GM21381 (cell line): ENCODE measurements at regions not wholly inside any gene's neighbourhood (a gene's known extent, or its start where the extent isn't known, plus 50 kb on each side); places are given as distances from the start of the nearest gene placed in this dataset.
"Not testable (repeated sequence)": the region's sequence is repeated elsewhere in the genome, so short reads cannot be mapped to it uniquely, and the experiment has no call there.

ENCODE experiments used
- ATAC-seq: cut with Tn5 transposase; IDR thresholded peaks from one replicate; pipeline ENCODE4 v1.9.1; 2021; ENCODE audit warnings: mild to moderate bottlenecking, moderate library complexity; ENCODE audit not compliant: unreplicated experiment

- ATAC-seq = no peak
Measured at GRCh38 chr4:110364911-110365520, 110.9 kb upstream of the ENPEP start.

- ATAC-seq = no peak
Measured at GRCh38 chr4:110361921-110362320, 114.0 kb upstream of the ENPEP start.

DNA sequence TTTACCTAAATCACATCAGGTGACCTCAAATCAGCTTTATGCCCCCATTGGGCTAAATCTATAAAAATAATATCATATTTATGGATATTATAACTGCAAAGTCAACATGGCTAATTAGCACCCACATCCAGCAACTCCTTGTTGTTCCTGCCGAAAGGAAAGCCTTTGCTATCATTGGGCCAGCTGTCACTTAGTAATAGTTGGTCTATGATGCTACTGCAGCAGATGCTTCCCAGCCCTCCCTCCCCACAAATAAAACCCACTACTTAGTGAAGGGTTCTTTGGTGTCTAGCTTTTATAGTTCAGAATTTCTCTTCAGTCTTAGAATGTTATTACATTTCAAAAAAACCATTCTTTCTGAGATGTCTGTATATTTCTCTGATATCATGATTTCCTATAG is 116.9 kb upstream of the ENPEP start:
- ATAC-seq = no peak

DNA sequence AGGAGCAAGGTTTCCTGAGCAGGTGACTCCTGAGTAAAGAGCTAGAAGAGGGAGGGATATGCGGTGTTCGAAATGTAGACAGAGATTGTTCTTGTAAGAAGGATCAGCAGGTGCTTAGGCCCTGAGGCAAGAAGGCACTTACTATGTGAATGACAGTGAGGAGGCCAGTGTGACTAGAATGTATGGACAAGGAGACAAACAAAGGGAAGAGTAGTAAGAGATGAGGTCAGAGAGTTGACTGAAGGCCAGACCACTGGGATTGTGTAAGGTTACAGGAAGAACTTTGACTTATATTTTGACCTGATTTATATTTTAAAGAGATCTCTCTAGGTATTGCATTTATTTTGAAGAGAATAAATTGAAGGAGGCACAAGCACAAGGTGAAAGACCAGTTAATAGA is 118.4 kb upstream of the ENPEP start:
- no peak for ATAC-seq

- ATAC-seq = no peak
Measured at GRCh38 chr4:110354460-110354859, 121.5 kb upstream of the ENPEP start.

DNA sequence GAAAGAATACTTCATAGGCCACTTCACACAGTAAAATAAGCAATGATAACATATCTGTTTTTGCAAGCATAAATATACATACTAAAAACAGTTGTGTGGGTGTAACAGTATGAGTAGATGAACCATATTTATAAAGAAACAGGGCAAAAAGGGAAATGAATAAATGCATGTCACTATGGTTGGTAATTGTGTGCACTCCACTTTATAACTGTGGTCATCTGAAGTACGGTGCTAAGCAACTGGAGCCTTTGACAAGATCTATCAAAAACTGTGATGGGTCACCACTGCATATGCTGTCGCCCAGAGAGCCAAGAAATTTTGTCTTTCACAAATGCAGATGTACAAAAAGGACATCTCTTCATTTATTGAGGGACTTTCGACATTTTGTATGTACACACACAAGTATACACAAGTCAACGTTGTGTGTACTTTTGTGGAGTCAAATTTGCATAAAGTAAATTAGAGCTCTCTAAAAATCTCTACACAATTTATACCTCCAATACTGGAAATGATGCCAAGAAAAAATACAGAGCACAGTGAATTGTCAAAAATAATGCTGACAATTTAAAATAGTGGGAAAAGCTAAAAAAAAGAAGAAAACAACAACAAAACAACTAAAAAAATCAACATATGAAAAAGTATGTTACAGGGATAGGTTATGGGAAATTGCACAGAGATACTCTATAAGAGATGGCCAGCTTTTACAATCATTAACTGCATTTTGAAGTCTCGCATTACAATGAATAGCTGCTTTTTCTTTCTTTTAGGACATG is 123.1 kb upstream of the ENPEP start:
- no peak for ATAC-seq

- ATAC-seq = no peak
Measured at GRCh38 chr4:110348711-110349383, 127.1 kb upstream of the ENPEP start.

- ATAC-seq = no peak
Measured at GRCh38 chr4:110347805-110348204, 128.2 kb upstream of the ENPEP start.

DNA sequence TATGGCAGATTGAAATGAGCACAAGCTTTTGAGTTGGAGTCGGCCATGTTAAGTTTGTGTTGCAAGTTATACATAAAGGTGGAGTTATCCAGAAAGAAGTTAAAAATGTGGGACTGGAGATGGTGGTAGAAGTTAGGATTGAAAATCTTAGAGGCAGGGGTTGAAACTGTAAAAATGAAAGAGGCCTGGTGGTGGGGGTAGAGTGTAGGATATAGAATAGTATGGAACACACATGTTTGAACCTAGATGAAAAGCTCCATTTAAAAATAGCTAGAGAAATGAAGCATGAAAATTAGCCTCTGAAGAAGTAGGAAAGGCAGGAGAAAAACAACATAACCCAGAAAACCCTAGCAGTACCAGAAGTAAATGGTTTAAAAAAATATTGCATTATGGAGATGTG is 131.8 kb upstream of the ENPEP start:
- ATAC-seq = no peak

DNA sequence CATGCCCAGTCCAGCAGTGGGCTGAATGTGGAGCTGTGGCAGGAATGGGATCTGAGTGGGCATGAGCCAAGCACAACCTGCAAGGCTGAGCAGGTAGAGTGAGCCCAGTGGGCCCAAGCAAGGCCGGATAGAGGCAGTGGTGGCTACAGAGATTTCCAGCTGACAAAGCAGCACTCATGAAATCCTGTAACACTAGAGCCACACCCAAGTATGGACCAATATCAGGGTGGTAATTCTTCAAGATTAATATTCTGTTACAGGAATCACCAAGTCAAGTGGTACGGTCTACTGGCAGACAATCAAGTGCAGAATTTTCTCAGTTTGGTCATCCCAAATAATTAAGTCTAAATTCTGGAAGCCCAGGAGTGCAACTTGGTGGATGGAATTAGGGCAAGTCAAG is 132.4 kb upstream of the ENPEP start:
- ATAC-seq = no peak

GRCh38 chr4:110341118-110341517 is 134.8 kb upstream of the ENPEP start:
- ATAC-seq = peak; percentile 73

DNA sequence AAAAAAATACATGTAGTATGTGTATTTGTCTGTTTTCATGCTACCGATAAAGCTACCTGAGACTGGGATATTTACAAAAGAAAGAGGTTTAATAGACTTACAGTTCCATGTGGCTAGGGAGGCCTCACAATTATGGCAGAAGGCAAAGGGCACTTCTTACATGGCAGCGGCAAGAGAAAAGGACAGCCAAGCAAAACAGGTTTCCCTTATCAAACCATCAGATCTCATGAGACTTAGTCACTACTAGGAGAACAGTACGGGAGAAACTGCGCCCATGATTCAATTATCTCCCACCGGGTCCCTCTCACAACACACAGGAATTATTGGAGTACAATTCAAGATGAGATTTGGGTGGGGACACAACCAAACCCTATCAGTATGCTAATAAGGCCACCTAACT is 137.0 kb upstream of the ELOVL6 start:
- ATAC-seq = no peak

- no peak for ATAC-seq
Measured at GRCh38 chr4:110332483-110332882, 134.1 kb upstream of the ELOVL6 start.

DNA sequence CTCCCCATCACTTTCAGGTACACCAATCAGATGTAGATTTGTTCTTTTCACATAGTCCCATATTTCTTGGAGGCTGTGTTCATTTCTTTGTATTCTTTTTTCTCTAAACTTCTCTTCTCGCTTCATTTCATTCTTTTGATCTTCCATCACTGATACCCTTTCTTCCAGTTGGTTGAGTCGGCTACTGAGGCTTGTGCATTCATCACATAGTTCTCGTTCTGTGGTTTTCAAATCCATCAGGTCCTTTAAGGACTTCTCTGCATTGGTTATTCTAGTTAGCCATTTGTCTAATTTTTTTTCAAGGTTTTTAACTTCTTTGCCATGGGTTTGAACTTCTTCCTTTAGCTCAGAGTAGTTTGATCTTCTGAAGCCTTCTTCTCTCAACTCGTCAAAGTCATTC is 128.0 kb upstream of the ELOVL6 start:
- ATAC-seq = not testable (repeated sequence)

- ATAC-seq = peak; percentile 66
Measured at GRCh38 chr4:110310795-110311194, 112.4 kb upstream of the ELOVL6 start.

- ATAC-seq = no peak
Measured at GRCh38 chr4:110309675-110310074, 111.3 kb upstream of the ELOVL6 start.

DNA sequence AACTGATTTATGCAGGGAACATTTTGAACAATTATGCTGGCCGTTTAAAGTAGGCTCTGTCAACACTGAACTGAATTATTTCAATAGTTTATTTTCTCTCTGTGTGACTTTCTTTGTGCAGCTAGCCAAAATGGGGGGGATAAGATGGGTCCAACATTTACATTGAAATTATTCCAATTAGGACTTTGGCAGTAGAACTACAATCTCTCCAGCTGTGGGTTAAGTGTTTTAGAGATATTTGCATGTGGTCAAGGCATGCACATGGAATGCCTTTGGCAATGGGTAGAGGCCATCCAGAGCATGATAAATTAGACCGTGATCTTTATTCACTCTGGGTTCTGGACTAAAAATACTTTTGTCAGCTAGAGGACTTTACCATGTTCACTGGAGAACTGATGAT is 107.9 kb upstream of the ELOVL6 start:
- no peak for ATAC-seq

DNA sequence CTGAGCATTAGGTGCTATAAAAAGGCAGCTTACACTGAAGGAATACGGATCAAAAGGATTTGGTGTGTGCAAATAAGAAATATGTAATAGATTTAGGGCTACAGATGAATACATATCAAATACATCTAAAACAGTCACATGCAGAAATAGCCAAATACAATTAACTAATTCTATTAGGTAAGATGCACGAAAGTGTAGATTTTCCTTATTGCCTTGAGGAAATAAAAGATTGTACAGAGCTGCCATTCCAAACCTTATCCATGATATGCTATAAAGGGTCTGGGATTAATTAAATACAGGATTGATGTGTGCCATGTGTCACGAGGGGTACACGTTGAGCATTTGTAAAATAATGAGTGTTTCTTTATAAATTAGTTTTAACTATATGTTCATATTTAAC is 107.0 kb upstream of the ELOVL6 start:
- ATAC-seq = no peak

GRCh38 chr4:110296892-110297291 is 98.5 kb upstream of the ELOVL6 start:
- ATAC-seq = peak; percentile 81

DNA sequence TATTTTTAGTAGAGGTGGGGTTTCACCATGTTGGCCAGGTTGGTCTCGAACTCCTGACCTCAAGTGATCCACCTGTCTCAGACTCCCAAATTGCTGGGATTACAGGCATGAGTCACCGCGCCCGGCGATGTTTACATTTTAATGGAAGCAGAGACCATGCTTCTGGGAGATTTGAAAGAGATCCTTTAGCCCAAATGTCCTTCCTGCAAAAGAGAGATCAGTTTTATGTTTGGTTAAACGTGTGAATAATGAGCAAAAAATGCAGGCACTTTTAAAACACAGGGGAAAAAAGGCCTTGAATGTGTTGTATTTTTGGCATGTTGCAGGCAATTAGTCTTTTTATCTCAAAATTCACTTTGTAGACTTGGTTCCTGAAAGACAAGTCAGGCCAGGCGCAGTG is 95.8 kb upstream of the ELOVL6 start:
- no peak for ATAC-seq

DNA sequence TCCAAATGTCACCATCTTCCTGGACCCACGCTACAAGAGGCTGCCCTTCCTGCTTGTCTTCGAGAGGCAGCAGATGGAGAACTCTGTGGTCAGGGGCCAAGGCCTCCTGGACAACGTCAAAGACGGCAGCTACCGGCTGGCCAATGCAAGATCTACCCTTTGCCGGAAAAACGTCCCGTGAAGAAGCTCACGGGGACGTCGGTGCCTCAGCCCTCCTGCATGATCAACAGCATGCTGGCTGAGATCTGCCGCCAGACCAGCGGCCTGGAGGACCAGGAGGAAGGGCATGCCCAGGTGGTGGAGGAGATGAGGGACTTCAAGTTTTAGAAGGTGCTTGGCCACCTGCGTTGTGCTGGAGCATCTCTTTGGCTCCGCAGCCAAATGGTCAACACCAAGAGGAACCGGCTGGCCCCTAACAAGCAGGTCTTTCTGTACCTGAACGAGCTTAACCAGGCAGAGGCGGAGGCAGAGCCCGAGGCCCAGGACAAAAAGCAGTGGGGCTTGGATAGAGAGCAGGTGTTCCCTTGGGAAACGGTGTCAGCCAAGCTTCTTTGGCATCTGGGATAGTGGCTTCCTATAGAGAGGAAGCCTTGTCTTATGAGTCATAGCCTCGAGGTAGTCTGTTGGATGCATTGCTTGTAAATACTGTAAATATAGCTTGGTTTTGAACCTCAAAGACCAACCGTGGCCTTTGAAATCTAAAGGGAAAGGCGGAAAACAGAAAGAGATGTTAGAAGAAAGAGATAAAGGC is 94.8 kb upstream of the ELOVL6 start:
- ATAC-seq = no peak
